Peyer's patch (tissue), 4 donors: ENCODE measurements at regions not wholly inside any gene's neighbourhood (a gene's known extent, or its start where the extent isn't known, plus 50 kb on each side); places are given as distances from the start of the nearest gene placed in this dataset.

Experiments used
- POLR2A ChIP-seq, 2 donors: fragments of 450-650 bp; IDR thresholded peaks; one replicate each; pipeline ENCODE4 v1.5.1; 2017; ENCODE audit warnings: antibody characterized with exemption in 2 of 2, mild to moderate bottlenecking in 2 of 2, moderate library complexity in 2 of 2
- TF ChIP-seq, protein P1 (sequence below), 6 experiments: fragments of 450-650 bp in 4 of 6; fragments of 200-600 bp in 2 of 6; sonication (generic) in 1 of 6; IDR thresholded peaks; one replicate each; pipeline ENCODE4 v1.5.1; 2017 to 2019; ENCODE audit warnings: antibody characterized with exemption in 6 of 6, mild to moderate bottlenecking in 3 of 6, moderate library complexity in 1 of 6

- TF ChIP-seq, protein P1, sequence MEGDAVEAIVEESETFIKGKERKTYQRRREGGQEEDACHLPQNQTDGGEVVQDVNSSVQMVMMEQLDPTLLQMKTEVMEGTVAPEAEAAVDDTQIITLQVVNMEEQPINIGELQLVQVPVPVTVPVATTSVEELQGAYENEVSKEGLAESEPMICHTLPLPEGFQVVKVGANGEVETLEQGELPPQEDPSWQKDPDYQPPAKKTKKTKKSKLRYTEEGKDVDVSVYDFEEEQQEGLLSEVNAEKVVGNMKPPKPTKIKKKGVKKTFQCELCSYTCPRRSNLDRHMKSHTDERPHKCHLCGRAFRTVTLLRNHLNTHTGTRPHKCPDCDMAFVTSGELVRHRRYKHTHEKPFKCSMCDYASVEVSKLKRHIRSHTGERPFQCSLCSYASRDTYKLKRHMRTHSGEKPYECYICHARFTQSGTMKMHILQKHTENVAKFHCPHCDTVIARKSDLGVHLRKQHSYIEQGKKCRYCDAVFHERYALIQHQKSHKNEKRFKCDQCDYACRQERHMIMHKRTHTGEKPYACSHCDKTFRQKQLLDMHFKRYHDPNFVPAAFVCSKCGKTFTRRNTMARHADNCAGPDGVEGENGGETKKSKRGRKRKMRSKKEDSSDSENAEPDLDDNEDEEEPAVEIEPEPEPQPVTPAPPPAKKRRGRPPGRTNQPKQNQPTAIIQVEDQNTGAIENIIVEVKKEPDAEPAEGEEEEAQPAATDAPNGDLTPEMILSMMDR (IDR thresholded peaks at IDR 0.05) = no peak
- no peak for TF ChIP-seq POLR2A (IDR thresholded peaks at IDR 0.05)
Observed at GRCh38 chr15:35834866-35835265, 288.9 kb upstream of the DPH6 start.
